Fibroblast of the aortic adventitia (primary cell): ENCODE measurements at regions not wholly inside any gene's neighbourhood (a gene's known extent, or its start where the extent isn't known, plus 50 kb on each side); places are given as distances from the start of the nearest gene placed in this dataset.

Source experiments
- DNase-seq: peaks from one replicate; pipeline ENCODE4 v3.0.0-alpha.2; 2010; ENCODE audit warnings: low read depth
- H3K4me3 ChIP-seq: 2 replicates; pipeline ENCODE4 v1.5.1; 2011; ENCODE audit warnings: low read depth, mild to moderate bottlenecking, control low read depth, low read length, moderate library complexity
- CTCF ChIP-seq: IDR thresholded peaks from 2 replicates; pipeline ENCODE4 v1.5.1; 2011; ENCODE audit warnings: mild to moderate bottlenecking, low read length, control low read depth, inconsistent platforms; ENCODE audit not compliant: insufficient read depth

- TF ChIP-seq CTCF = no peak
- H3K4me3 ChIP-seq = no peak overlapping the region
- DNase-seq = no peak
Observed at GRCh38 chr11:122459064-122459463, 196.5 kb upstream of the UBASH3B start.

GRCh38 chr11:122453586-122453985 is 201.9 kb upstream of the UBASH3B start:
- no peak for DNase-seq
- no peak for TF ChIP-seq CTCF
- H3K4me3 ChIP-seq = no peak overlapping the region

- no peak for DNase-seq
- no peak for TF ChIP-seq CTCF
- H3K4me3 ChIP-seq = no peak overlapping the region
Observed at GRCh38 chr11:122451911-122452310, 203.6 kb upstream of the UBASH3B start.

- peak overlapping the region; percentile 49 for H3K4me3 ChIP-seq
- peak; percentile 16 for DNase-seq
- no peak for TF ChIP-seq CTCF
Observed at GRCh38 chr11:122441666-122442035, 213.9 kb upstream of the UBASH3B start.

- no peak for TF ChIP-seq CTCF
- H3K4me3 ChIP-seq = peak overlapping the region; percentile 49
- peak; percentile 27 for DNase-seq
Observed at GRCh38 chr11:122440811-122441665, 214.5 kb upstream of the UBASH3B start.

GRCh38 chr11:122439866-122440810 is 215.4 kb upstream of the UBASH3B start:
- peak overlapping the region; percentile 43 for H3K4me3 ChIP-seq
- TF ChIP-seq CTCF = no peak
- peak; percentile 47 for DNase-seq
